ENCODE measurements at regions not wholly inside any gene's neighbourhood (a gene's known extent, or its start where the extent isn't known, plus 50 kb on each side); places are given as distances from the start of the nearest gene placed in this dataset.

GRCh38 chr4:24646798-24647460 is 62.6 kb upstream of the DHX15 start:
- TF ChIP-seq CTCF (IDR thresholded peaks at IDR 0.05), result no peak
- no peak for TF ChIP-seq POLR2A (IDR thresholded peaks at IDR 0.05)
